T-cell (primary cell): ENCODE measurements at regions not wholly inside any gene's neighbourhood (a gene's known extent, or its start where the extent isn't known, plus 50 kb on each side); places are given as distances from the start of the nearest gene placed in this dataset.

ENCODE experiments used
- ATAC-seq, 4 experiments: fragments of 200-7000 bp in 3 of 4; fragments of 150-1000 bp in 1 of 4; cut with Tn5 transposase; replicated peaks in 1 of 4; 1 replicate in 3 of 4; 2 replicates in 1 of 4; pipeline ENCODE4 v1.10.0; 2021; ENCODE audit warnings: moderate library complexity in 3 of 4, mild to moderate bottlenecking in 2 of 4, moderate number of reproducible peaks in 1 of 4
- CTCF ChIA-PET, 2 donors: fragments of 300-600 bp; sonication (Branson Sonifier 250); formaldehyde crosslinking; loops; one replicate each; lab custom pipeline; 2022; ENCODE audit warnings: antibody characterized with exemption in 2 of 2; lab: Charles Lee
- POLR2A ChIA-PET, 2 donors: fragments of 300-600 bp; sonication (Branson Sonifier 250); formaldehyde crosslinking; loops; one replicate each; lab custom pipeline; 2022; ENCODE audit warnings: antibody characterized with exemption in 2 of 2; lab: Charles Lee
- DNase-seq, 35 experiments: peaks; one replicate each; pipeline versions ENCODE4 v3.0.0 to v3.0.0-alpha.2; 2013 to 2023
- H3K27ac ChIP-seq: one replicate; pipeline ENCODE4 v1.5.1; 2013; ENCODE audit warnings: low read length
- H3K27me3 ChIP-seq, 2 experiments: replicated peaks in 1 of 2; 1 replicate in 1 of 2; 2 replicates in 1 of 2; pipeline versions ENCODE4 v1.6.1 to v1.7.0; 2013; ENCODE audit warnings: low read length in 1 of 2, mixed read lengths in 1 of 2; ENCODE audit not compliant: control insufficient read depth in 2 of 2, insufficient read depth in 2 of 2; ENCODE audit errors: extremely low read depth in 1 of 2
- H3K36me3 ChIP-seq, 2 donors: 1 replicate in 1 of 2; 2 replicates in 1 of 2; pipeline versions ENCODE4 v1.6.1 to v1.7.0; 2013; ENCODE audit warnings: low read length in 1 of 2; ENCODE audit not compliant: control insufficient read depth in 2 of 2, insufficient read depth in 1 of 2; ENCODE audit errors: extremely low read depth in 1 of 2
- H3K4me1 ChIP-seq, 2 experiments: 1 replicate in 1 of 2; 2 replicates in 1 of 2; pipeline versions ENCODE4 v1.6.1 to v1.7.0; 2013; ENCODE audit warnings: low read length in 2 of 2, mixed read lengths in 1 of 2; ENCODE audit not compliant: insufficient read depth in 2 of 2, control insufficient read depth in 1 of 2; ENCODE audit errors: extremely low read depth in 1 of 2
- H3K4me3 ChIP-seq, 2 donors: 1 replicate in 1 of 2; 2 replicates in 1 of 2; pipeline versions ENCODE4 v1.5.1 to v1.7.0; 2013; ENCODE audit warnings: mild to moderate bottlenecking in 2 of 2, low read length in 1 of 2, moderate library complexity in 1 of 2; ENCODE audit not compliant: control insufficient read depth in 1 of 2; ENCODE audit errors: extremely low read depth in 1 of 2
- H3K9me3 ChIP-seq: 2 replicates; pipeline ENCODE4 v1.7.0; 2013
- H3K27ac Mint-ChIP-seq, 2 donors: one replicate each; pipeline ENCODE4 v1.8.0; 2020 to 2021; ENCODE audit warnings: mild to moderate bottlenecking in 2 of 2, mixed read lengths in 2 of 2
- H3K27me3 Mint-ChIP-seq, 2 donors: one replicate each; pipeline ENCODE4 v1.8.0; 2021 to 2022; ENCODE audit warnings: mixed read lengths in 2 of 2
- H3K36me3 Mint-ChIP-seq: one replicate; pipeline ENCODE4 v1.8.0; 2021; ENCODE audit warnings: mixed read lengths
- H3K4me1 Mint-ChIP-seq, 3 donors: one replicate each; pipeline ENCODE4 v1.8.0; 2020 to 2022; ENCODE audit warnings: mixed read lengths in 3 of 3, mild to moderate bottlenecking in 1 of 3
- H3K4me3 Mint-ChIP-seq, 3 donors: one replicate each; pipeline ENCODE4 v1.8.0; 2020 to 2022; ENCODE audit warnings: mild to moderate bottlenecking in 3 of 3, mixed read lengths in 3 of 3, moderate library complexity in 3 of 3
- H3K9me3 Mint-ChIP-seq, 3 donors: one replicate each; pipeline ENCODE4 v1.8.0; 2020 to 2022; ENCODE audit warnings: mixed read lengths in 3 of 3
- WGBS: methylation state at CpG from one replicate; pipeline ENCODE4 v1.1.5; 2013; ENCODE audit warnings: missing lambda C conversion rate; ENCODE audit not compliant: insufficient coverage; 5-methylcytosine and 5-hydroxymethylcytosine counted together

- Mint-ChIP-seq H3K36me3 (no peaks in the 10 kb centered on the region), H3K4me3 (no peak overlapping the region), H3K27ac (no peak overlapping the region), H3K9me3 (peaks cover 0 to 11% (median 3%) of the 10 kb centered on the region in 3 donors), H3K4me1 (no peaks in the 10 kb centered on the region), H3K27me3 (no peaks in the 10 kb centered on the region)
- 80% methylated on average over 1 of the region's 2 CpGs for WGBS
- Histone ChIP-seq H3K27ac (no peak overlapping the region), H3K27me3 (no peaks in the 10 kb centered on the region), H3K4me1 (no peaks in the 10 kb centered on the region), H3K36me3 (no peaks in the 10 kb centered on the region), H3K4me3 (no peak overlapping the region), H3K9me3 (peaks cover 3% of the 10 kb centered on the region)
- ChIA-PET POLR2A (no interaction called here), CTCF (no interaction called here)
- ATAC-seq (no peak), DNase-seq (no peak)
Observed at GRCh38 chr2:5172923-5173322, 519.3 kb upstream of the SOX11 start.

- H3K4me3 Mint-ChIP-seq = no peak overlapping the region
- no peaks in the 10 kb centered on the region for H3K27me3 Mint-ChIP-seq
- peaks cover 0 to 9% (median 3%) of the 10 kb centered on the region in 3 donors for H3K9me3 Mint-ChIP-seq
- ATAC-seq = no peak
- no CpG with 5 or more reads among the region's 2 CpGs for WGBS
- H3K27ac Mint-ChIP-seq = no peak overlapping the region
- POLR2A ChIA-PET = no interaction called here
- H3K4me1 ChIP-seq = no peaks in the 10 kb centered on the region
- no peaks in the 10 kb centered on the region for H3K4me1 Mint-ChIP-seq
- no peaks in the 10 kb centered on the region for H3K36me3 ChIP-seq
- H3K27me3 ChIP-seq = no peaks in the 10 kb centered on the region
- H3K27ac ChIP-seq = no peak overlapping the region
- peaks cover 3% of the 10 kb centered on the region for H3K9me3 ChIP-seq
- CTCF ChIA-PET = interaction anchor here in 1 of 2 donors (0.5 kb wide), 1 partner anchor 1239 kb away, joined by 6 read pairs; no protein-coding TSS in a partner anchor
- H3K36me3 Mint-ChIP-seq = no peaks in the 10 kb centered on the region
- H3K4me3 ChIP-seq = no peak overlapping the region
- no peak for DNase-seq
Observed at GRCh38 chr2:5173876-5174535, 518.2 kb upstream of the SOX11 start.

GRCh38 chr2:5175231-5175630 lies 517.0 kb upstream of the SOX11 start:
- Histone ChIP-seq H3K9me3 (peaks cover 3% of the 10 kb centered on the region), H3K4me1 (no peaks in the 10 kb centered on the region), H3K4me3 (no peak overlapping the region), H3K27ac (no peak overlapping the region), H3K36me3 (no peaks in the 10 kb centered on the region), H3K27me3 (no peaks in the 10 kb centered on the region)
- no peaks in the 10 kb centered on the region for H3K27me3 Mint-ChIP-seq
- no peaks in the 10 kb centered on the region for H3K4me1 Mint-ChIP-seq
- peaks cover 0 to 6% (median 3%) of the 10 kb centered on the region in 3 donors for H3K9me3 Mint-ChIP-seq
- no peak overlapping the region for H3K4me3 Mint-ChIP-seq
- DNase-seq (no peak), ATAC-seq (no peak)
- ChIA-PET POLR2A (no interaction called here), CTCF (no interaction called here)
- H3K36me3 Mint-ChIP-seq = no peaks in the 10 kb centered on the region
- H3K27ac Mint-ChIP-seq = no peak overlapping the region

GRCh38 chr2:5176764-5177163 lies 515.4 kb upstream of the SOX11 start:
- Mint-ChIP-seq H3K4me1 (no peaks in the 10 kb centered on the region), H3K4me3 (no peak overlapping the region), H3K27ac (no peak overlapping the region), H3K27me3 (no peaks in the 10 kb centered on the region), H3K9me3 (peaks cover 4 to 7% (median 6%) of the 10 kb centered on the region in 3 donors), H3K36me3 (no peaks in the 10 kb centered on the region)
- H3K4me1 ChIP-seq = no peaks in the 10 kb centered on the region
- no peak overlapping the region for H3K4me3 ChIP-seq
- WGBS = no CpG with 5 or more reads among the region's 4 CpGs
- ATAC-seq (no peak), DNase-seq (no peak)
- CTCF ChIA-PET = no interaction called here
- no peak overlapping the region for H3K27ac ChIP-seq
- POLR2A ChIA-PET = no interaction called here
- no peaks in the 10 kb centered on the region for H3K27me3 ChIP-seq
- H3K9me3 ChIP-seq = peaks cover 3% of the 10 kb centered on the region
- no peaks in the 10 kb centered on the region for H3K36me3 ChIP-seq

GRCh38 chr2:5183031-5183430 lies 509.2 kb upstream of the SOX11 start:
- no peak for ATAC-seq

GRCh38 chr2:5187283-5187682 lies 504.9 kb upstream of the SOX11 start:
- no peak for ATAC-seq
- Histone ChIP-seq H3K4me3 (no peak overlapping the region), H3K27me3 (no peaks in the 10 kb centered on the region), H3K4me1 (no peaks in the 10 kb centered on the region), H3K27ac (no peak overlapping the region), H3K36me3 (no peaks in the 10 kb centered on the region), H3K9me3 (no peaks in the 10 kb centered on the region)
- H3K9me3 Mint-ChIP-seq = peaks cover 7 to 14% (median 7%) of the 10 kb centered on the region in 3 donors
- no peak for DNase-seq
- no peak overlapping the region for H3K27ac Mint-ChIP-seq
- H3K4me1 Mint-ChIP-seq = no peaks in the 10 kb centered on the region
- ChIA-PET CTCF (no interaction called here), POLR2A (no interaction called here)
- no peaks in the 10 kb centered on the region for H3K36me3 Mint-ChIP-seq
- no peak overlapping the region for H3K4me3 Mint-ChIP-seq
- no peaks in the 10 kb centered on the region for H3K27me3 Mint-ChIP-seq

More at GRCh38 chr2:5183031-5183430, 509.2 kb upstream of the SOX11 start:
- H3K9me3 ChIP-seq = no peaks in the 10 kb centered on the region
- Mint-ChIP-seq H3K9me3 (peaks cover 11 to 18% (median 18%) of the 10 kb centered on the region in 3 donors), H3K27ac (no peak overlapping the region), H3K4me1 (no peaks in the 10 kb centered on the region), H3K4me3 (no peak overlapping the region), H3K27me3 (no peaks in the 10 kb centered on the region), H3K36me3 (no peaks in the 10 kb centered on the region)
- no peaks in the 10 kb centered on the region for H3K36me3 ChIP-seq
- no peak overlapping the region for H3K27ac ChIP-seq
- ChIA-PET POLR2A (no interaction called here), CTCF (no interaction called here)
- H3K27me3 ChIP-seq = no peaks in the 10 kb centered on the region
- H3K4me3 ChIP-seq = no peak overlapping the region
- no peak for DNase-seq
- 76% methylated on average over 5 of the region's 5 CpGs for WGBS
- H3K4me1 ChIP-seq = no peaks in the 10 kb centered on the region

GRCh38 chr2:5188636-5189035 lies 503.5 kb upstream of the SOX11 start:
- POLR2A ChIA-PET = interaction anchor here in 1 of 2 donors (0.6 kb wide), 1 partner anchor 915 kb away, joined by 3 read pairs; no protein-coding TSS in a partner anchor
- H3K9me3 Mint-ChIP-seq = peaks cover 3 to 11% (median 5%) of the 10 kb centered on the region in 3 donors
- Histone ChIP-seq H3K27me3 (no peaks in the 10 kb centered on the region), H3K4me1 (no peaks in the 10 kb centered on the region), H3K4me3 (no peak overlapping the region), H3K36me3 (no peaks in the 10 kb centered on the region), H3K9me3 (no peaks in the 10 kb centered on the region), H3K27ac (no peak overlapping the region)
- no peak overlapping the region for H3K4me3 Mint-ChIP-seq
- H3K4me1 Mint-ChIP-seq = no peaks in the 10 kb centered on the region
- no peaks in the 10 kb centered on the region for H3K27me3 Mint-ChIP-seq
- ATAC-seq (no peak), DNase-seq (no peak)
- WGBS = 100% methylated on average over 1 of the region's 5 CpGs
- H3K27ac Mint-ChIP-seq = no peak overlapping the region
- CTCF ChIA-PET = no interaction called here
- no peaks in the 10 kb centered on the region for H3K36me3 Mint-ChIP-seq
